ENCODE measurements at regions not wholly inside any gene's neighbourhood (a gene's known extent, or its start where the extent isn't known, plus 50 kb on each side); places are given as distances from the start of the nearest gene placed in this dataset.

- Histone ChIP-seq H3K9me2 (replicated peaks; ENCODE audit: low read depth, low read length) (no peaks in the 10 kb centered on the region), H3K36me3 (ENCODE audit: insufficient read depth, low read length) (no peaks in the 10 kb centered on the region), H3K9me3 (ENCODE audit: insufficient read depth, low read depth, low read length) (no peaks in the 10 kb centered on the region), H3K4me3 (ENCODE audit: low read length, poor library complexity, severe bottlenecking) (no peak overlapping the region), H3K79me2 (ENCODE audit: insufficient read depth, low read length) (no peaks in the 10 kb centered on the region), H3K4me2 (ENCODE audit: low read depth, low read length, poor library complexity, severe bottlenecking) (peak overlapping the region; percentile 19), H4K20me1 (ENCODE audit: insufficient read depth, low read length, poor library complexity, severe bottlenecking) (no peaks in the 10 kb centered on the region), H3F3A (ENCODE audit: low read depth) (peaks cover 6% of the 10 kb centered on the region; the same call in 1 of the 2 replicates), H3K4me1 (ENCODE audit: insufficient read depth, low read length, poor library complexity, severe bottlenecking) (peaks cover 53% of the 10 kb centered on the region), H2AFZ (ENCODE audit: low read length) (no peak overlapping the region), H3K27me3 (ENCODE audit: insufficient read depth, low read length, poor library complexity, severe bottlenecking) (no peaks in the 10 kb centered on the region), H3K9ac (ENCODE audit: low read depth, low read length, poor library complexity, severe bottlenecking) (peak overlapping the region; percentile 15)
- no peak for TF ChIP-seq EZH2phosphoT487 (IDR thresholded peaks at IDR 0.05; ENCODE audit: borderline replicate concordance)
- TF ChIP-seq CTCF (conservative IDR thresholded peaks at IDR 0.05; ENCODE audit: low read length): no peak
These were observed 333.9 kb downstream of the CYRIA start for GRCh38 chr2:16331772-16332171.

GRCh38 chr2:16330982-16331381, 334.7 kb downstream of the CYRIA start:
- Histone ChIP-seq H3K9ac (ENCODE audit: low read depth, low read length, poor library complexity, severe bottlenecking) (peak overlapping the region; percentile 15), H3K27me3 (ENCODE audit: insufficient read depth, low read length, poor library complexity, severe bottlenecking) (no peaks in the 10 kb centered on the region), H3K4me3 (ENCODE audit: low read length, poor library complexity, severe bottlenecking) (no peak overlapping the region), H3K4me1 (ENCODE audit: insufficient read depth, low read length, poor library complexity, severe bottlenecking) (peaks cover 52% of the 10 kb centered on the region), H3K36me3 (ENCODE audit: insufficient read depth, low read length) (no peaks in the 10 kb centered on the region), H3K9me3 (ENCODE audit: insufficient read depth, low read depth, low read length) (no peaks in the 10 kb centered on the region), H2AFZ (ENCODE audit: low read length) (no peak overlapping the region), H4K20me1 (ENCODE audit: insufficient read depth, low read length, poor library complexity, severe bottlenecking) (no peaks in the 10 kb centered on the region), H3K4me2 (ENCODE audit: low read depth, low read length, poor library complexity, severe bottlenecking) (peak overlapping the region; percentile 19), H3K9me2 (replicated peaks; ENCODE audit: low read depth, low read length) (no peaks in the 10 kb centered on the region), H3K79me2 (ENCODE audit: insufficient read depth, low read length) (no peaks in the 10 kb centered on the region), H3F3A (ENCODE audit: low read depth) (peaks cover 12% of the 10 kb centered on the region)
- TF ChIP-seq CTCF (conservative IDR thresholded peaks at IDR 0.05; ENCODE audit: low read length) (no peak), EZH2phosphoT487 (IDR thresholded peaks at IDR 0.05; ENCODE audit: borderline replicate concordance) (no peak)

GRCh38 chr2:16330571-16330970, 335.1 kb downstream of the CYRIA start:
- H3K4me2 ChIP-seq (ENCODE audit: low read depth, low read length, poor library complexity, severe bottlenecking): no peak overlapping the region
- no peak for TF ChIP-seq EZH2phosphoT487 (IDR thresholded peaks at IDR 0.05; ENCODE audit: borderline replicate concordance)
- TF ChIP-seq CTCF (conservative IDR thresholded peaks at IDR 0.05; ENCODE audit: low read length): no peak

More at GRCh38 chr2:16330571-16330970, 335.1 kb downstream of the CYRIA start:
- H3K9me2 ChIP-seq (replicated peaks; ENCODE audit: low read depth, low read length): no peaks in the 10 kb centered on the region
- no peak overlapping the region for H3K9ac ChIP-seq (ENCODE audit: low read depth, low read length, poor library complexity, severe bottlenecking)
- no peaks in the 10 kb centered on the region for H3K27me3 ChIP-seq (ENCODE audit: insufficient read depth, low read length, poor library complexity, severe bottlenecking)
- H3K4me1 ChIP-seq (ENCODE audit: insufficient read depth, low read length, poor library complexity, severe bottlenecking): peaks cover 54% of the 10 kb centered on the region
- no peak overlapping the region for H2AFZ ChIP-seq (ENCODE audit: low read length)
- H4K20me1 ChIP-seq (ENCODE audit: insufficient read depth, low read length, poor library complexity, severe bottlenecking): no peaks in the 10 kb centered on the region
- H3K79me2 ChIP-seq (ENCODE audit: insufficient read depth, low read length): no peaks in the 10 kb centered on the region
- no peaks in the 10 kb centered on the region for H3K36me3 ChIP-seq (ENCODE audit: insufficient read depth, low read length)
- H3K4me3 ChIP-seq (ENCODE audit: low read length, poor library complexity, severe bottlenecking): no peak overlapping the region
- H3K9me3 ChIP-seq (ENCODE audit: insufficient read depth, low read depth, low read length): no peaks in the 10 kb centered on the region
- H3F3A ChIP-seq (ENCODE audit: low read depth): peaks cover 15% of the 10 kb centered on the region
